DMS53 treated with DMSO at 0.1 percent for 48 hours (cell line): ENCODE measurements at regions not wholly inside any gene's neighbourhood (a gene's known extent, or its start where the extent isn't known, plus 50 kb on each side); places are given as distances from the start of the nearest gene placed in this dataset.

Experiments
- DNase-seq: peaks from one replicate; lab custom pipeline; 2025; ENCODE audit not compliant: unreplicated experiment; lab: John Stamatoyannopoulos, UW

DNA sequence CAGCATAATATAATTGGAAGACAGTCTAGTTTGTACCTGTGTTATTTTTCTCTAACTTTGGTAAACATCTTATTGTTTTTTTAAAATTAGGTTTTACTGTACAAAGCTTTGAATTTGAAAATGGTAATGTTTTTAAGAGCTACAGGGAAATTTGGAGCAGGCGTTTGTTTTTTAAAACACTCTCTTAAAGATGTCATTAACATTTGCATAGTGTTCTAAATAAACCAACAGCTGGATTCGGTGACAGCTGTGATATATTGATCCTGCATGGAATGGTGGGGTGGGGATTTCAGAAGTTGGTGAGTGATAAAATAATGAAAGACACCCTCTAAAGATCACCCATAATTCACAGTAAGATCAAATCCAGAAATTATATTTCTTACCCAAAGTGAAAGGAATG lies 97.9 kb upstream of the PRL start:
- DNase-seq = no peak

GRCh38 chr6:22399693-22400092 lies 102.9 kb upstream of the PRL start:
- DNase-seq = peak; percentile 67

- DNase-seq = peak; percentile 16
Measured at GRCh38 chr6:22401206-22401605, 104.4 kb upstream of the PRL start.

DNA sequence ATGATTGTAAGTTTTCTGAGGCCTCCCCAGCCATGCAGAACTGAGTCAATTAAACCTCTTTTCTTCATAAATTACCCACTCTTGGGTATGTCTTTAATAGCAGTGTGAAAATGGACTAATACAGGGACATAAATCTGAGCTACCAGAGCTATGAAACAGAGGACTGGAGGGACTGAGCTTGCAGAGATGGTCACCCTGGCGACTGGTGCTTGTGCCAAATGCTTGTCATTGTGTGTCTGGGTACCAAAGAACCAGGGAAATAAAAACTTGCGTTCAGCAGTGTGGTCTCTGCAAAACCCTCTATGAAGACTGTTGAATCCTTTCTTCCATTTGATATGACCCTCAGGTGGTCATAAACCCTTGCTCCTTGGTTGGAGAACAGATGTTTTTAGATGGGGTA lies 105.1 kb upstream of the PRL start:
- DNase-seq = no peak

GRCh38 chr6:22409486-22409885 lies 112.7 kb upstream of the PRL start:
- no peak for DNase-seq

DNA sequence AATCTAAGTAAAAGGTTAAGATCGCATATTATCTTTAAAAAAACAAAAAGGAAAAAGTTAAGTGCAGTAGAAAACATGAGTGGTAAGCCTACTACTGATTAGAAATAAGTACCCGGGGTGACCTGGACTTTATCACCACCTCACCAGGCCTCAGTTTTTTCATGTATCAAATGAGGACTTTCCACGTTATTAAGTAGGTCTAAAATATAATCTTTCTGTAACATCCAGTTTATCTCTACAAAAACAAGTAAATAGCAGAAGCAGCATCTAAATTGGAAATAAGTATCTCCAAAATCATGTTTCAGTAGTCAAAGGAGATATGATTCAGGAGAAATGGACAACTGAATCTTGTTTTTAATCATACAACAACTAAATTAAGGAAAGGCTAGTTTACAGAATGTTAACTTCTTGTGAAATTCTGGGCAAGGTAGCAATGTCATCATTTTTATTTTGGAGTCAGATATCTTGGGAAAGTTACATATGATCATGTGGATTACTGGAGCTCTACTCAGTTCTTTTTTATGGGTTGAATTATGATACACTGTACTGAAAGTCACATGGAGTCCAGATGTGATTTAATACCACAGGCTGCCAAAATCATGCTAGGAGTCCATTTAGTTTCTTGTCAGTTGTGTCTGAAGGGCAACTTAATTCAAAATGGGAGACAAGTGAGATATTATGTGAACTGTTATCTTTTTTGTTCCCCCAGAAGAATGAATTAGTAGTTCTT lies 114.7 kb upstream of the PRL start:
- no peak for DNase-seq

DNA sequence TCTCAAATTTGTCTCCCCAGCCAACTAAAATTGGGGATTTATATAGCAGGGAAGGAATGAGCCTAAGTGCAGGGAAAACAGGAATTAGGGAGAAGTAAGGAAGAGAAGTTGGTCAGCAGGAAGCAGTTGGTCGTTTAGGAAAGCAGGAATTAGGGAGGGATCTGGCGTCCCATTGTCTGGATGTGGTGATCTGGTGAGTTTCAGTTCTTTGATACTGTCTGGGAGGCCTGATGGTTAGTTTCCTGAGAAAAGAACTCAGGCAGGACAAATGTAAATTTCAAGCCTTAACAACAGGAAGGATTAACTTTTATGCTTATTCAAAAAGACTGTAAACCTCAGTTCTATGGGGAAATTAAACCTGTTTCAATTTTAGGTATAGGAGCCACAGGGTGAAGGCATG lies 116.2 kb upstream of the PRL start:
- DNase-seq = no peak

GRCh38 chr6:22413681-22414311 lies 117.0 kb upstream of the PRL start:
- no peak for DNase-seq

- no peak for DNase-seq
Measured at GRCh38 chr6:22418714-22419113, 121.9 kb upstream of the PRL start.

DNA sequence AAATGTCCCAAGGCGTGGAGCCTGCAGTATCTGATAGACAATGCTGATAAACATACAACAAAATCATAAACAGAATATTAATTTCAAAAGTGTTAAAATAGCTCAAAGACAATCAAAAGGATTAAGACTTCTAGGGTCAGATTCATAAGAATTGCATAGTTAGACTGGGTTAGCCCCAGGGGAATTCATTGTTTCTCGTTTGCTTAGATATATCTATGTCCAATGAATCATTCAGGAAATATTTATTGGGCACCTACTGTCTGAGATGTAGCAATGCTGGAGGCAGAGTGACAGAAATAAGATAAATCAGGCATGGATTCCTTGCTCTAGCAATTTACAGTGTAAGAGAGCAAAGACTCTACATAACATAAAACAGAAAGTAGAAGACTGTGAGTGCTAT lies 124.4 kb upstream of the PRL start:
- DNase-seq = no peak

GRCh38 chr6:22424196-22424595 lies 127.4 kb upstream of the PRL start:
- DNase-seq = no peak

DNA sequence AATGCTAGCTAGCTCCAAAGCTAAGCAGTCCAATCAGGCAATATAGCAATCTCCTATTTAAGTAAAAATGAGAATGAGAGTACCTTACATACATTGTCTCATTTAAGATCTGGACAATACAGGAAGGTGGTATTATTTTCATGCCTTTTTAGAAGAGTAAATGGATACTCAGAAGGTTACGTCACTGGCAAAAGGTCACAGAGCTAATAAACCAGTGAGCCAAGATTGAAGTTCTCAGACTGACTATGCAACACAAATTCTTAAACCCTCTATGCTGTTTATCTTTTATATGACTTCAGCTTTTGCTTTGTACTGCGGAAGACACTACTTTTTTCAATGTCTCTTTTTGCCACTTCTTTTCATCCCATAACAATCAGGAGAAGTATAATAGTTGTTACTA lies 135.2 kb upstream of the PRL start:
- no peak for DNase-seq

DNA sequence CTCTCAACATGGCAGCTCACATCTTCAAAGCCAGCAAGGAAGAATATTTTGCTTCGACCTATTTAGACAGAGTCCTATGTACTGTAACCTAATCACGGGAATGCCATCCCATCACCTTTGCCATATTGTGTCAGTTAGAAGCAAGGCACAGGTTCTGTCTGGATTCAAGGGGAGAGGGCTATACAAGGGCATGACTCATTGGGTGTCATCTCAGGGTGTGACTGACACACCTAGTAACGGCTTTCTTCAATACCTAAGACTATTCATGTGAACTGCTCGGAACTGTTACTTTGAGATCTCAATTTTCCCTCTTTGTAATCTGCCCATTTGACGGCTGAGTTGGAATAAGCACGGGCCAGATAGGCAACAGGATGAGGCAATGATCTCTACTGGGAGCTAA lies 135.6 kb upstream of the HDGFL1 start:
- no peak for DNase-seq

GRCh38 chr6:22435151-22435550 lies 134.2 kb upstream of the HDGFL1 start:
- DNase-seq = no peak

DNA sequence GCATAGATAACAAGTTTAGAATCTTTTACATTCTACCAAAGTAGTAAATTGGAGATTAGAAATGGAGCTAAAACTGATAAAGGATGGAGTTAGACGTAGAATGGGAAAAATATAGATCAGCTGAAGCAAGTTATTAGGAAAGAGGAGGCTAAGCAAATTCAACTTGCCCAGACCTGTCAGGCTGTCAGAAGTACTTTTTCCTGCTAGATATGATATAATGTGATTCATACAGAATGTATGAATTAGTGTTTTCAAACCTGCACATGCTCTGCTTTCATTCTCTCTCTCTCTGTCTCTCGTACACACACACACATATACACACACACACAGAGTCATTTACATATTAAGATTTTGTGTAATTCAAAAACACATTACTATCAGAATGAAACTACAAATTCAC lies 133.2 kb upstream of the HDGFL1 start:
- DNase-seq = no peak

DNA sequence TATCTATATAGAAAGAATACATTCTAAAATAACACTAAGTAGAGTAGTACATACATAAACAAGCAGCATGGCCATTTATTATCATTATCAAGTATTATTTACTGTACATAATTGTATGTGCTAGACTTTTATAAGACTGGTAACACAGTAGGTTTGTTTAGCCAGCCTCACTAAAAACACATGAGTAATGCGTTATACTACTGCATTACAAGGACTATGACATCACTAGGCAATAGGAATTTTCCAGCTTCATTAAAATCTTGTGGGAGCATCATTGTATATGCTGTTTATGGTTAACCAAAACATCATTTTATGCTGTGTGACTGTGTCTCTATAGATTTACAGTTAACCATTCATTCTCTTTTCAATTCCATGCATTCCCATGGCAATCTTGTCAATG lies 131.7 kb upstream of the HDGFL1 start:
- DNase-seq = no peak

- DNase-seq = no peak
Measured at GRCh38 chr6:22442826-22443225, 126.5 kb upstream of the HDGFL1 start.

DNA sequence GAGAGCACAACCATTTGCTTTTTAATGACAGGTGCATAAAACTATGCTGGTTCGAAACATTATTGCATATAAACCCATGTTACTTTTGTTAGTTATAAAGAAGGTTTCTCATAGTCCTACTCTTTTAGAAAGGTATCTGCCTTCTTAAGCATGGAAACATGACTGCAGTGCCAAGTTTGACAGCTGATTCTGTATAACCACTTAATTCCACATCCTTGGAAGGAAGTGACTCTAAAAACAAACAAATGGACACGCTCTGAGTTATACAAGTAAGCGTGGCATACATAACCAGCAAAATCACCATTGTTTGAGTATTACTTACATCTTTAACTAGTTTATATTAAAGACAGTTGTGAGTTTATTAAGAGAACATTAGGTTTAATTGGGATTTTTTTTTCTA lies 125.0 kb upstream of the HDGFL1 start:
- DNase-seq = no peak

DNA sequence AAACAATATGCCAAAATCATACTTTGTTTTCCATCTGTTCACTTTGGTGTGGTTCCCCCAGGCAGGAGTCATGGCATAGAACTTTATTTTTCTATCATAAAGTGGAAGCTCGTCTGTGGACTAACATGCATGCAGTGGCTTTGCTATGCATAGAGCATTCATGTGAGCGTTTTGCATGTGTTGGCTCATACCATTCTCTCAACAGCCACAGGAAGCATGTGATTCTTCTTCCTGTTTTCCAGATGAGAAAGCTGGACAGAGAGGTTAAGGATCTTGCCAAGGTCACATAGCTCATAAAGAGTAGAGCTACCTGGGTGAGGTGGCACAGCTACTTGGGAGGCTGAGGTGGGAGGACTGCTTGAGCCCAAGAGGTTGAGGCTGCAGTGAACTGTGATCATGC lies 123.4 kb upstream of the HDGFL1 start:
- no peak for DNase-seq

GRCh38 chr6:22447249-22448196 lies 121.8 kb upstream of the HDGFL1 start:
- DNase-seq = no peak

DNA sequence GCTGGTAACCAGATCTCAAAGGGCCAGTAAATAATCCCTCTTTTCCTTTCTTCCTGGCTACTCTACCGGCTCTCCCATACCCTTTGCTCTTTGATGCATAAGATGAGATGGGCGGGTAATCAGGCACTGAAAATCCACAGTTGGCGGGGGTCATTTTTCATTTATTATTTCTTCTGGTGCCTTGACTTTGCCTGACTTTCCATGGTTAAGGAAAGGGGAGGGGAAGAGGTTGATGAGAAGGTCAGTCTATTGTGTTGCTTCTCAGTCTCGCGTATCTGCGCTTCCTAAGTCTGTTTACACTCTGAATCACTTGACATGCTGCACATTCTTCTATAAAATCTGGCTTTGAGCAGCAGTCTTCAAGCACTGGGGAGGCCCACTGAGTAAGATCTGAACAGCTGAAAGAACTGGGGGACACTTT lies 121.1 kb upstream of the HDGFL1 start:
- DNase-seq = peak; percentile 49

GRCh38 chr6:22451962-22452361 lies 117.4 kb upstream of the HDGFL1 start:
- no peak for DNase-seq
